Fibroblast of pulmonary artery (primary cell): ENCODE measurements at regions not wholly inside any gene's neighbourhood (a gene's known extent, or its start where the extent isn't known, plus 50 kb on each side); places are given as distances from the start of the nearest gene placed in this dataset.

Source experiments
- DNase-seq: peaks from one replicate; pipeline ENCODE4 v3.0.0-alpha.2; 2010; ENCODE audit warnings: low read depth
- H3K4me3 ChIP-seq: replicated peaks from 2 replicates; pipeline ENCODE4 v1.5.1; 2011; ENCODE audit warnings: low read depth, mild to moderate bottlenecking, control low read depth, low read length, moderate library complexity
- CTCF ChIP-seq: IDR thresholded peaks from 2 replicates; pipeline ENCODE4 v1.5.1; 2011; ENCODE audit warnings: mild to moderate bottlenecking, control low read depth, low read length, inconsistent platforms; ENCODE audit errors: missing control alignments

- no peak for TF ChIP-seq CTCF
- peak overlapping the region; percentile 59 for H3K4me3 ChIP-seq
- DNase-seq = no peak
These were observed 78.3 kb upstream of the ANO4 start for GRCh38 chr12:100715976-100716944.

- peak; percentile 23 for DNase-seq
- no peak for TF ChIP-seq CTCF
- peak overlapping the region; percentile 59 for H3K4me3 ChIP-seq
These were observed 77.4 kb upstream of the ANO4 start for GRCh38 chr12:100716945-100717732.

- no peak for DNase-seq
- no peak for TF ChIP-seq CTCF
- H3K4me3 ChIP-seq = peak overlapping the region; percentile 59
These were observed 76.9 kb upstream of the ANO4 start for GRCh38 chr12:100717733-100718067.

GRCh38 chr12:100718187-100718586 lies 76.4 kb upstream of the ANO4 start:
- no peak for TF ChIP-seq CTCF
- peak; percentile 36 for DNase-seq
- H3K4me3 ChIP-seq = peak overlapping the region; percentile 59

GRCh38 chr12:100720016-100720654 lies 74.4 kb upstream of the ANO4 start:
- no peak for TF ChIP-seq CTCF
- H3K4me3 ChIP-seq = no peak overlapping the region
- no peak for DNase-seq

GRCh38 chr12:100721169-100721568 lies 73.4 kb upstream of the ANO4 start:
- TF ChIP-seq CTCF = no peak
- DNase-seq = no peak
- H3K4me3 ChIP-seq = no peak overlapping the region
